Activated naive CD4-positive, alpha-beta T cell treated with Interleukin-2 at 50 U/mL for 16 hours (primary cell): ENCODE measurements at regions not wholly inside any gene's neighbourhood (a gene's known extent, or its start where the extent isn't known, plus 50 kb on each side); places are given as distances from the start of the nearest gene placed in this dataset.

Source experiments
- DNase-seq: peaks from one replicate; pipeline ENCODE4 v3.0.0-alpha.2; 2020

GRCh38 chr2:145488571-145488970 lies 968.7 kb upstream of the ZEB2 start:
- DNase-seq = no peak

- no peak for DNase-seq
Observed at GRCh38 chr2:145484448-145485097, 964.7 kb upstream of the ZEB2 start.

- no peak for DNase-seq
Observed at GRCh38 chr2:145483854-145484253, 963.9 kb upstream of the ZEB2 start.

- no peak for DNase-seq
Observed at GRCh38 chr2:145481334-145481922, 961.5 kb upstream of the ZEB2 start.

GRCh38 chr2:145464866-145465265 lies 944.9 kb upstream of the ZEB2 start:
- no peak for DNase-seq

- DNase-seq = no peak
Observed at GRCh38 chr2:145460112-145460511, 940.2 kb upstream of the ZEB2 start.

GRCh38 chr2:145431181-145431951 lies 911.4 kb upstream of the ZEB2 start:
- no peak for DNase-seq

GRCh38 chr2:145423809-145424208 lies 903.9 kb upstream of the ZEB2 start:
- no peak for DNase-seq

- DNase-seq = no peak
Observed at GRCh38 chr2:145422576-145422975, 902.7 kb upstream of the ZEB2 start.

- no peak for DNase-seq
Observed at GRCh38 chr2:145421841-145422240, 901.9 kb upstream of the ZEB2 start.

GRCh38 chr2:145416640-145417039 lies 896.7 kb upstream of the ZEB2 start:
- DNase-seq = no peak

- no peak for DNase-seq
Observed at GRCh38 chr2:145415151-145415550, 895.2 kb upstream of the ZEB2 start.

GRCh38 chr2:145413261-145414030 lies 893.5 kb upstream of the ZEB2 start:
- DNase-seq = no peak

GRCh38 chr2:145412155-145412554 lies 892.2 kb upstream of the ZEB2 start:
- DNase-seq = no peak

GRCh38 chr2:145411493-145411892 lies 891.6 kb upstream of the ZEB2 start:
- DNase-seq = no peak

- DNase-seq = no peak
Observed at GRCh38 chr2:145410086-145410485, 890.2 kb upstream of the ZEB2 start.

- no peak for DNase-seq
Observed at GRCh38 chr2:145408980-145409379, 889.1 kb upstream of the ZEB2 start.

- no peak for DNase-seq
Observed at GRCh38 chr2:145404690-145405089, 884.8 kb upstream of the ZEB2 start.

GRCh38 chr2:145402706-145403277 lies 882.9 kb upstream of the ZEB2 start:
- no peak for DNase-seq

GRCh38 chr2:145399131-145399530 lies 879.2 kb upstream of the ZEB2 start:
- DNase-seq = no peak

GRCh38 chr2:145394181-145394580 lies 874.3 kb upstream of the ZEB2 start:
- no peak for DNase-seq

GRCh38 chr2:145386973-145387372 lies 867.1 kb upstream of the ZEB2 start:
- no peak for DNase-seq

- no peak for DNase-seq
Observed at GRCh38 chr2:145383961-145384360, 864.0 kb upstream of the ZEB2 start.
